SH-SY5Y (cell line): ENCODE measurements at regions not wholly inside any gene's neighbourhood (a gene's known extent, or its start where the extent isn't known, plus 50 kb on each side); places are given as distances from the start of the nearest gene placed in this dataset.

Experiments
- GATA2 ChIP-seq: IDR thresholded peaks from 2 replicates; pipeline ENCODE4 v1.6.1; 2011; ENCODE audit warnings: mild to moderate bottlenecking, low read depth, low read length
- GATA3 ChIP-seq: IDR thresholded peaks from 2 replicates; pipeline ENCODE4 v1.6.1; 2011; ENCODE audit warnings: low read depth, mild to moderate bottlenecking, low read length, moderate library complexity

- TF ChIP-seq GATA3: no peak
- no peak for TF ChIP-seq GATA2
These were observed 156.1 kb downstream of the FBLN2 start for GRCh38 chr3:13705051-13705450.
